Heart right ventricle (tissue), 16 donors: ENCODE measurements at regions not wholly inside any gene's neighbourhood (a gene's known extent, or its start where the extent isn't known, plus 50 kb on each side); places are given as distances from the start of the nearest gene placed in this dataset.

Experiments used
- ATAC-seq, 8 donors: fragments of 200-7000 bp; cut with Tn5 transposase; one replicate each; pipeline ENCODE4 v1.9.1; 2020; ENCODE audit warnings: mild to moderate bottlenecking in 8 of 8, moderate library complexity in 8 of 8, moderate number of reproducible peaks in 1 of 8
- DNase-seq, 2 donors: peaks; one replicate each; pipeline ENCODE4 v3.0.0-alpha.2; 2020
- H3K27ac ChIP-seq, 10 donors: fragments of 200-600 bp; sonication (generic) in 2 of 10; one replicate each; pipeline versions ENCODE4 v1.5.0 to v1.8.0; 2020 to 2022; ENCODE audit warnings: mild to moderate bottlenecking in 3 of 10
- H3K27me3 ChIP-seq, 7 donors: fragments of 200-600 bp; one replicate each; pipeline ENCODE4 v1.8.0; 2021 to 2022; ENCODE audit warnings: mild to moderate bottlenecking in 2 of 7
- H3K36me3 ChIP-seq, 9 donors: fragments of 200-600 bp; sonication (generic) in 1 of 9; one replicate each; pipeline versions ENCODE4 v1.5.0 to v1.8.0; 2020 to 2022; ENCODE audit warnings: mild to moderate bottlenecking in 2 of 9
- H3K4me1 ChIP-seq, 9 donors: fragments of 200-600 bp; sonication (generic) in 1 of 9; one replicate each; pipeline versions ENCODE4 v1.5.0 to v1.8.0; 2020 to 2022; ENCODE audit warnings: mild to moderate bottlenecking in 4 of 9
- H3K4me3 ChIP-seq, 10 donors: fragments of 200-600 bp; sonication (generic) in 2 of 10; one replicate each; pipeline versions ENCODE4 v1.5.0 to v1.8.0; 2020 to 2022; ENCODE audit warnings: mild to moderate bottlenecking in 7 of 10, moderate library complexity in 2 of 10
- H3K9me3 ChIP-seq, 11 donors: fragments of 200-600 bp in 10 of 11; sonication (generic) in 2 of 11; one replicate each; pipeline versions ENCODE4 v1.5.0 to v1.8.0; 2013 to 2022; ENCODE audit warnings: mild to moderate bottlenecking in 2 of 11, control low read depth in 1 of 11, moderate library complexity in 1 of 11
- WGBS, 2 donors: extraction: QIAGEN DNeasy Blood & Tissue Kit; methylation state at CpG; one replicate each; pipeline ENCODE4 v1.1.7; 2013; ENCODE audit warnings: inconsistent platforms in 1 of 2; 5-methylcytosine and 5-hydroxymethylcytosine counted together
- intact Hi-C, 10 donors: fragments of 100-400 bp; cut with DNase I; formaldehyde crosslinking; loops; one replicate each; pipeline versions ENCODE4 v1.11.1 to v1.14.2; 2022
- TF ChIP-seq, protein P1 (sequence below), 9 donors: fragments of 200-600 bp; sonication (generic) in 2 of 9; IDR thresholded peaks; one replicate each; pipeline versions ENCODE4 v1.5.0 to v1.8.0; 2021 to 2022; ENCODE audit warnings: antibody characterized with exemption in 9 of 9, mild to moderate bottlenecking in 5 of 9, moderate library complexity in 1 of 9
- donor health status: Arrhythmogenic right ventricular cardiomyopathy.
- donor health status: ischemic (EF 13 %, LVEDD 7.1; RV severe dilation, severe dysfunction).
- donor health status: healthy with polysubstance abuse.
- donor health status: DM: no; HTN: yes; CAD: no.
- donor health status: DM: no; HTN: no; CAD: no.
- donor health status: ischemic (EF 25% LVEDD 6.9; RV normal size, moderate dysfunction).
- donor health status: ischemic (EF 25% LVEDD 5.7; RV mildly dilated, moderate dysfunction).
- donor health status: healthy.
- donor health status: DM: yes; HTN: yes; CAD: no.
- donor health status: Ischemic cardiomyopathy.
- donor health status: ischemic (EF 35%, LVEDD 5.7; RV mildly dilated, moderate dysfunction).
- donor health status: nonischemic (EF 11% LVEDD 7.7; RV severe dilation, severe dysfunction).
- donor health status: DM: yes; HTN: yes; CAD: no.
- donor health status: PGD.
- donor health status: ischemic (EF 29% LVEDD 5.4; RV normal size, mild dysfunction).
- donor health status: nonischemic (EF 23%, LVEDD 6.1; RV moderate dilation, normal function).

- ATAC-seq (peak in 3 of 8 donors; percentile 42 to 79 (median 47)), DNase-seq (peak in 1 of 2 donors; percentile 55)
- H3K4me3 ChIP-seq, result no peak overlapping the region
- intact Hi-C loops, result loop anchor here in 4 of 10 donors (5.0 to 10.0 kb wide), 3 partner anchors 544 to 554 kb away; partner anchors contain the start of gene POU3F1 (in 2 of the 4)
- WGBS, 2 donors, result 0 to 13% methylated on average over 1 of the region's 1 CpG
- H3K9me3 ChIP-seq, result peaks cover 0 to 27% (median 5%) of the 10 kb centered on the region in 11 donors
- peaks cover 0 to 7% (median 3%) of the 10 kb centered on the region in 7 donors for H3K27me3 ChIP-seq
- no peaks in the 10 kb centered on the region for H3K36me3 ChIP-seq
- H3K27ac ChIP-seq, result no peak overlapping the region
- peaks cover 0 to 8% (median 0%) of the 10 kb centered on the region in 9 donors for H3K4me1 ChIP-seq
- TF ChIP-seq, protein P1, sequence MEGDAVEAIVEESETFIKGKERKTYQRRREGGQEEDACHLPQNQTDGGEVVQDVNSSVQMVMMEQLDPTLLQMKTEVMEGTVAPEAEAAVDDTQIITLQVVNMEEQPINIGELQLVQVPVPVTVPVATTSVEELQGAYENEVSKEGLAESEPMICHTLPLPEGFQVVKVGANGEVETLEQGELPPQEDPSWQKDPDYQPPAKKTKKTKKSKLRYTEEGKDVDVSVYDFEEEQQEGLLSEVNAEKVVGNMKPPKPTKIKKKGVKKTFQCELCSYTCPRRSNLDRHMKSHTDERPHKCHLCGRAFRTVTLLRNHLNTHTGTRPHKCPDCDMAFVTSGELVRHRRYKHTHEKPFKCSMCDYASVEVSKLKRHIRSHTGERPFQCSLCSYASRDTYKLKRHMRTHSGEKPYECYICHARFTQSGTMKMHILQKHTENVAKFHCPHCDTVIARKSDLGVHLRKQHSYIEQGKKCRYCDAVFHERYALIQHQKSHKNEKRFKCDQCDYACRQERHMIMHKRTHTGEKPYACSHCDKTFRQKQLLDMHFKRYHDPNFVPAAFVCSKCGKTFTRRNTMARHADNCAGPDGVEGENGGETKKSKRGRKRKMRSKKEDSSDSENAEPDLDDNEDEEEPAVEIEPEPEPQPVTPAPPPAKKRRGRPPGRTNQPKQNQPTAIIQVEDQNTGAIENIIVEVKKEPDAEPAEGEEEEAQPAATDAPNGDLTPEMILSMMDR (IDR thresholded peaks at IDR 0.05), result no peak
These were observed 270.5 kb downstream of the RRAGC start for GRCh38 chr1:38589036-38589435.

GRCh38 chr1:38587766-38588165 is 271.8 kb downstream of the RRAGC start:
- intact Hi-C loops, result loop anchor here in 4 of 10 donors (5.0 to 10.0 kb wide), 3 partner anchors 543 to 553 kb away; partner anchors contain the start of gene POU3F1 (in 2 of the 4)
- H3K27ac ChIP-seq, result no peak overlapping the region
- TF ChIP-seq, protein P1 (IDR thresholded peaks at IDR 0.05), result no peak
- ATAC-seq, result peak in 2 of 8 donors; percentile 24 to 67
- peaks cover 0 to 8% (median 0%) of the 10 kb centered on the region in 9 donors for H3K4me1 ChIP-seq
- H3K9me3 ChIP-seq, result peaks cover 0 to 26% (median 5%) of the 10 kb centered on the region in 11 donors
- WGBS, 2 donors, result 73 to 83% methylated on average over 2 of the region's 2 CpGs
- peak; percentile 18 to 59 for DNase-seq
- no peaks in the 10 kb centered on the region for H3K36me3 ChIP-seq
- H3K4me3 ChIP-seq, result no peak overlapping the region
- H3K27me3 ChIP-seq, result peaks cover 0 to 16% (median 5%) of the 10 kb centered on the region in 7 donors

- peaks cover 0 to 16% (median 5%) of the 10 kb centered on the region in 7 donors for H3K27me3 ChIP-seq
- no peaks in the 10 kb centered on the region for H3K36me3 ChIP-seq
- intact Hi-C loops, result loop anchor here in 4 of 10 donors (5.0 to 10.0 kb wide), 3 partner anchors 542 to 552 kb away; partner anchors contain the start of gene POU3F1 (in 2 of the 4)
- no peak overlapping the region for H3K27ac ChIP-seq
- H3K9me3 ChIP-seq, result peaks cover 0 to 20% (median 5%) of the 10 kb centered on the region in 11 donors
- TF ChIP-seq, protein P1 (IDR thresholded peaks at IDR 0.05), result peak; percentile 51 to 89 (median 78)
- peak in 1 of 2 donors; percentile 34 for DNase-seq
- 32 to 35% methylated on average over 9 of the region's 9 CpGs for WGBS, 2 donors
- H3K4me1 ChIP-seq, result peaks cover 0 to 8% (median 0%) of the 10 kb centered on the region in 9 donors
- ATAC-seq, result peak in 7 of 8 donors; percentile 42 to 62 (median 53)
- H3K4me3 ChIP-seq, result no peak overlapping the region
These were observed 272.5 kb downstream of the RRAGC start for GRCh38 chr1:38586993-38587646.

DNA sequence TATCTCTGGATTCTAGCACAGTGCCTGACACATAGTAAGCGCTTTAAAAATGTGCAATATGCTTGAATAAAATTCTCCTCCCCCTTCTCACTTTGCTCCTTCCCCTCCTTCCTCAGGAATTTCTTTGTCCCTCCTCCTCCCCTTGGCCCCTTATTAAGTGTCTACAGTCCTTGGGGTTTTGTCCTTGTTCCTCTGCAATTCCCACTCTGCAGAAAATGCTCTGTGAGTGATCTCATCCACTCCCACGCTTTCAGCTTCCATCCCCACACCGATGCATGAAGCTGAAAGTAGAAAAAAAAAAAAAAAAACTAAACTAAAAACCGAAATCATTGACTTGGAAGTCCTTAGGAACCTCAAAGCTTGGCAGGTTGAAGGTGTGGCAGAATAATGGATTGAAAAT is 273.6 kb downstream of the RRAGC start:
- intact Hi-C loops, result loop anchor here in 4 of 10 donors (5.0 to 10.0 kb wide), 3 partner anchors 541 to 551 kb away; partner anchors contain the start of gene POU3F1 (in 2 of the 4)
- peaks cover 0 to 16% (median 8%) of the 10 kb centered on the region in 7 donors for H3K27me3 ChIP-seq
- no peak overlapping the region for H3K4me3 ChIP-seq
- peaks cover 0 to 8% (median 0%) of the 10 kb centered on the region in 9 donors for H3K4me1 ChIP-seq
- H3K9me3 ChIP-seq, result peaks cover 0 to 12% (median 0%) of the 10 kb centered on the region in 11 donors
- TF ChIP-seq, protein P1 (IDR thresholded peaks at IDR 0.05), result no peak
- no peak for DNase-seq
- H3K27ac ChIP-seq, result no peak overlapping the region
- no peaks in the 10 kb centered on the region for H3K36me3 ChIP-seq
- 46 to 57% methylated on average over 4 of the region's 4 CpGs for WGBS, 2 donors
- ATAC-seq, result no peak
